Stimulated activated naive CD8-positive, alpha-beta T cell treated with anti-CD3 and anti-CD28 coated beads, Interleukin-15, amount 100 ng/mL, for 72 hours (primary cell): ENCODE measurements at regions not wholly inside any gene's neighbourhood (a gene's known extent, or its start where the extent isn't known, plus 50 kb on each side); places are given as distances from the start of the nearest gene placed in this dataset.

Experiments used
- ATAC-seq: fragments of 150-1000 bp; cut with Tn5 transposase; 2 replicates; pipeline ENCODE4 v1.10.0; 2021; ENCODE audit warnings: mild to moderate bottlenecking, moderate library complexity
- DNase-seq, 2 donors: peaks; one replicate each; pipeline ENCODE4 v3.0.0; 2021 to 2022
- H3K27ac Mint-ChIP-seq, 2 donors: one replicate each; pipeline ENCODE4 v1.8.0; 2022; ENCODE audit warnings: mild to moderate bottlenecking in 2 of 2, mixed read lengths in 2 of 2, moderate library complexity in 2 of 2
- H3K27me3 Mint-ChIP-seq: one replicate; pipeline ENCODE4 v1.8.0; 2022; ENCODE audit warnings: mixed read lengths
- H3K4me1 Mint-ChIP-seq: one replicate; pipeline ENCODE4 v1.8.0; 2022; ENCODE audit warnings: mild to moderate bottlenecking, mixed read lengths
- H3K4me3 Mint-ChIP-seq, 2 donors: one replicate each; pipeline ENCODE4 v1.8.0; 2022; ENCODE audit warnings: mild to moderate bottlenecking in 2 of 2, mixed read lengths in 2 of 2, moderate library complexity in 1 of 2
- H3K9me3 Mint-ChIP-seq, 2 donors: one replicate each; pipeline ENCODE4 v1.8.0; 2022; ENCODE audit warnings: mixed read lengths in 2 of 2

- Mint-ChIP-seq H3K27me3 (no peaks in the 10 kb centered on the region), H3K4me3 (no peak overlapping the region), H3K4me1 (no peaks in the 10 kb centered on the region), H3K27ac (no peak overlapping the region), H3K9me3 (peaks cover 9 to 20% of the 10 kb centered on the region in 2 donors)
- ATAC-seq (no peak), DNase-seq (no peak)
Observed at GRCh38 chr11:39113606-39114005, 2345.8 kb downstream of the LRRC4C start.

GRCh38 chr11:39102236-39102635 is 2357.2 kb downstream of the LRRC4C start:
- no peaks in the 10 kb centered on the region for H3K4me1 Mint-ChIP-seq
- DNase-seq (no peak), ATAC-seq (no peak)
- peaks cover 9 to 21% of the 10 kb centered on the region in 2 donors for H3K9me3 Mint-ChIP-seq
- no peak overlapping the region for H3K27ac Mint-ChIP-seq
- H3K27me3 Mint-ChIP-seq: no peaks in the 10 kb centered on the region
- H3K4me3 Mint-ChIP-seq: no peak overlapping the region

GRCh38 chr11:39078465-39078864 is 2381.0 kb downstream of the LRRC4C start:
- no peaks in the 10 kb centered on the region for H3K4me1 Mint-ChIP-seq
- no peak overlapping the region for H3K4me3 Mint-ChIP-seq
- H3K9me3 Mint-ChIP-seq: peaks cover 5 to 18% of the 10 kb centered on the region in 2 donors
- ATAC-seq (no peak), DNase-seq (no peak)
- H3K27ac Mint-ChIP-seq: no peak overlapping the region
- H3K27me3 Mint-ChIP-seq: no peaks in the 10 kb centered on the region

- H3K27me3 Mint-ChIP-seq: no peaks in the 10 kb centered on the region
- H3K27ac Mint-ChIP-seq: no peak overlapping the region
- H3K4me3 Mint-ChIP-seq: no peak overlapping the region
Observed at GRCh38 chr11:39037611-39038010, 2421.8 kb downstream of the LRRC4C start.

GRCh38 chr11:39036021-39036420 is 2423.4 kb downstream of the LRRC4C start:
- no peaks in the 10 kb centered on the region for H3K27me3 Mint-ChIP-seq
- H3K27ac Mint-ChIP-seq: no peak overlapping the region
- DNase-seq: no peak
- no peak for ATAC-seq
- H3K9me3 Mint-ChIP-seq: peaks cover 10 to 13% of the 10 kb centered on the region in 2 donors
- H3K4me3 Mint-ChIP-seq: no peak overlapping the region
- H3K4me1 Mint-ChIP-seq: no peaks in the 10 kb centered on the region

More at GRCh38 chr11:39037611-39038010, 2421.8 kb downstream of the LRRC4C start:
- DNase-seq (no peak), ATAC-seq (no peak)
- H3K9me3 Mint-ChIP-seq: peaks cover 15 to 20% of the 10 kb centered on the region in 2 donors
- H3K4me1 Mint-ChIP-seq: no peaks in the 10 kb centered on the region

- H3K4me3 Mint-ChIP-seq: no peak overlapping the region
- no peaks in the 10 kb centered on the region for H3K4me1 Mint-ChIP-seq
- no peak overlapping the region for H3K27ac Mint-ChIP-seq
- DNase-seq (no peak), ATAC-seq (no peak)
- H3K9me3 Mint-ChIP-seq: peaks cover 0 to 7% of the 10 kb centered on the region in 2 donors
- H3K27me3 Mint-ChIP-seq: no peaks in the 10 kb centered on the region
Observed at GRCh38 chr11:39021539-39021938, 2423.5 kb upstream of the RAG2 start.

GRCh38 chr11:39011797-39012196 is 2413.8 kb upstream of the RAG2 start:
- ATAC-seq (no peak), DNase-seq (no peak)
- no peaks in the 10 kb centered on the region for H3K27me3 Mint-ChIP-seq
- H3K4me3 Mint-ChIP-seq: no peak overlapping the region
- H3K4me1 Mint-ChIP-seq: no peaks in the 10 kb centered on the region
- H3K9me3 Mint-ChIP-seq: peaks cover 13 to 15% of the 10 kb centered on the region in 2 donors
- no peak overlapping the region for H3K27ac Mint-ChIP-seq

GRCh38 chr11:38990841-38991240 is 2392.8 kb upstream of the RAG2 start:
- H3K4me1 Mint-ChIP-seq: no peaks in the 10 kb centered on the region
- H3K27me3 Mint-ChIP-seq: no peaks in the 10 kb centered on the region
- no peak overlapping the region for H3K27ac Mint-ChIP-seq
- H3K9me3 Mint-ChIP-seq: peaks cover 19 to 29% of the 10 kb centered on the region in 2 donors
- ATAC-seq (no peak), DNase-seq (no peak)
- no peak overlapping the region for H3K4me3 Mint-ChIP-seq

- H3K4me1 Mint-ChIP-seq: no peaks in the 10 kb centered on the region
- H3K27me3 Mint-ChIP-seq: no peaks in the 10 kb centered on the region
- no peak overlapping the region for H3K27ac Mint-ChIP-seq
- DNase-seq: no peak
- H3K9me3 Mint-ChIP-seq: peaks cover 24 to 34% of the 10 kb centered on the region in 2 donors
- H3K4me3 Mint-ChIP-seq: no peak overlapping the region
- ATAC-seq: no peak
Observed at GRCh38 chr11:38990139-38990538, 2392.1 kb upstream of the RAG2 start.

- no peak overlapping the region for H3K4me3 Mint-ChIP-seq
- DNase-seq (no peak), ATAC-seq (no peak)
- peaks cover 24 to 41% of the 10 kb centered on the region in 2 donors for H3K9me3 Mint-ChIP-seq
- no peaks in the 10 kb centered on the region for H3K27me3 Mint-ChIP-seq
- H3K4me1 Mint-ChIP-seq: no peaks in the 10 kb centered on the region
- no peak overlapping the region for H3K27ac Mint-ChIP-seq
Observed at GRCh38 chr11:38988908-38989307, 2390.9 kb upstream of the RAG2 start.

GRCh38 chr11:38972220-38972619 is 2374.2 kb upstream of the RAG2 start:
- peaks cover under 1 to 5% of the 10 kb centered on the region in 2 donors for H3K9me3 Mint-ChIP-seq
- H3K27ac Mint-ChIP-seq: no peak overlapping the region
- no peaks in the 10 kb centered on the region for H3K27me3 Mint-ChIP-seq
- ATAC-seq (no peak), DNase-seq (no peak)
- no peaks in the 10 kb centered on the region for H3K4me1 Mint-ChIP-seq
- no peak overlapping the region for H3K4me3 Mint-ChIP-seq

GRCh38 chr11:38971141-38971540 is 2373.1 kb upstream of the RAG2 start:
- H3K9me3 Mint-ChIP-seq: peaks cover 0 to 5% of the 10 kb centered on the region in 2 donors
- H3K27ac Mint-ChIP-seq: no peak overlapping the region
- no peak overlapping the region for H3K4me3 Mint-ChIP-seq
- DNase-seq: no peak
- no peaks in the 10 kb centered on the region for H3K4me1 Mint-ChIP-seq
- ATAC-seq: no peak
- H3K27me3 Mint-ChIP-seq: no peaks in the 10 kb centered on the region

- DNase-seq: no peak
- Mint-ChIP-seq H3K4me3 (no peak overlapping the region), H3K9me3 (peaks cover 0 to 12% of the 10 kb centered on the region in 2 donors), H3K27me3 (no peaks in the 10 kb centered on the region), H3K27ac (no peak overlapping the region), H3K4me1 (no peaks in the 10 kb centered on the region)
- no peak for ATAC-seq
Observed at GRCh38 chr11:38968951-38969350, 2370.9 kb upstream of the RAG2 start.

GRCh38 chr11:38952698-38953097 is 2354.7 kb upstream of the RAG2 start:
- DNase-seq (no peak), ATAC-seq (no peak)
- H3K27me3 Mint-ChIP-seq: no peaks in the 10 kb centered on the region
- no peak overlapping the region for H3K27ac Mint-ChIP-seq
- no peaks in the 10 kb centered on the region for H3K4me1 Mint-ChIP-seq
- H3K4me3 Mint-ChIP-seq: no peak overlapping the region
- no peaks in the 10 kb centered on the region for H3K9me3 Mint-ChIP-seq

GRCh38 chr11:38950867-38951266 is 2352.8 kb upstream of the RAG2 start:
- no peak overlapping the region for H3K27ac Mint-ChIP-seq
- H3K27me3 Mint-ChIP-seq: no peaks in the 10 kb centered on the region
- ATAC-seq: no peak
- no peak for DNase-seq
- H3K9me3 Mint-ChIP-seq: peaks cover 9 to 11% of the 10 kb centered on the region in 2 donors
- H3K4me3 Mint-ChIP-seq: no peak overlapping the region
- H3K4me1 Mint-ChIP-seq: no peaks in the 10 kb centered on the region

GRCh38 chr11:38948392-38948791 is 2350.4 kb upstream of the RAG2 start:
- DNase-seq: no peak
- ATAC-seq: no peak
- Mint-ChIP-seq H3K4me3 (no peak overlapping the region), H3K9me3 (peaks cover 13 to 25% of the 10 kb centered on the region in 2 donors), H3K4me1 (no peaks in the 10 kb centered on the region), H3K27ac (no peak overlapping the region), H3K27me3 (no peaks in the 10 kb centered on the region)

- peaks cover 10 to 12% of the 10 kb centered on the region in 2 donors for H3K9me3 Mint-ChIP-seq
Observed at GRCh38 chr11:38937709-38938108, 2339.7 kb upstream of the RAG2 start.

More at GRCh38 chr11:38937709-38938108, 2339.7 kb upstream of the RAG2 start:
- no peak overlapping the region for H3K27ac Mint-ChIP-seq
- no peaks in the 10 kb centered on the region for H3K27me3 Mint-ChIP-seq
- ATAC-seq (no peak), DNase-seq (no peak)
- H3K4me1 Mint-ChIP-seq: no peaks in the 10 kb centered on the region
- H3K4me3 Mint-ChIP-seq: no peak overlapping the region
